SW480 (cell line): ENCODE measurements at regions not wholly inside any gene's neighbourhood (a gene's known extent, or its start where the extent isn't known, plus 50 kb on each side); places are given as distances from the start of the nearest gene placed in this dataset.
"Not testable (repeated sequence)": the region's sequence is repeated elsewhere in the genome, so short reads cannot be mapped to it uniquely, and the experiment has no call there.

Experiments used
- DNase-seq: peaks from one replicate; pipeline ENCODE4 v3.0.0-alpha.2; 2016; ENCODE audit warnings: low spot score

DNA sequence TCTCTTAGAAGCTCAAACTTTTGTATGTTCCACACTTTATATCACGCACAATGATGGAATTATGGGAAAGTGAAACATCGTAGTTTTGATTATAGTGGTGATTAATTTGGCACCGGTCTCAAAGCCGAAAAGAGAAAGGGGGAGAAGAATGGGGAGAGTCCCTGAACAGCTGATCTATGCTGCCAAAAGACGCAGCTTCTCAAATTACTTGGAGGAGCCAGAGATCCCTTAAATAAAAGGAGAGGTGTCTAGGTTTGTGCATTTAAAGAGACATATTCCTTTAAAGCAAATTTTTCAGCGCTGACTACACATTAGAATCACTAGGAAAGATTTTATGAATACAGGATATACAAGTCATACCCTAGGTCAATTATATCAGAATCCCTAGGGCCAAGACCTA lies 599.6 kb upstream of the ADAMTS5 start:
- no peak for DNase-seq

- no peak for DNase-seq
Observed at GRCh38 chr21:27565364-27565763, 598.5 kb upstream of the ADAMTS5 start.

GRCh38 chr21:27564684-27565301 lies 597.9 kb upstream of the ADAMTS5 start:
- peak; percentile 66 for DNase-seq

DNA sequence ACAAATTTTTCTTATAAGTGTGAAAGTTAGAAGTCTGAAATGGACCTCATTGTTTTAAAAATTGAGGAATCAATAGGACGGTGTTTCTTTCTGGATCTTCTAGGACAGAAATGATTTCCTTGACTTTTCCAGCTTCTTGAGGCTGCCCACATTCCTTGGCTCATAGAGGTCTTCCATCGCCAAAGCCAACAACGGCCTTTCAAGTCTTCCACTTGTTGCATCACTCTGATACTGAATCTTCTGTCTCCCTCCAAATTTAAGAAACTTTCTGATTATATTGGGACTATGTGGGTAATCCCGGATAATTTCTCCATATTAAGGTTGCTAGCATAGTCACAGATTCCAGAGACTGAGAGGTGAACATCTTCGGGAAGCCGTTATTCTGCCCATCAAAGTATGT lies 595.4 kb upstream of the ADAMTS5 start:
- no peak for DNase-seq

- DNase-seq, result no peak
Observed at GRCh38 chr21:27561116-27561515, 594.2 kb upstream of the ADAMTS5 start.

- DNase-seq, result no peak
Observed at GRCh38 chr21:27557356-27557755, 590.5 kb upstream of the ADAMTS5 start.

DNA sequence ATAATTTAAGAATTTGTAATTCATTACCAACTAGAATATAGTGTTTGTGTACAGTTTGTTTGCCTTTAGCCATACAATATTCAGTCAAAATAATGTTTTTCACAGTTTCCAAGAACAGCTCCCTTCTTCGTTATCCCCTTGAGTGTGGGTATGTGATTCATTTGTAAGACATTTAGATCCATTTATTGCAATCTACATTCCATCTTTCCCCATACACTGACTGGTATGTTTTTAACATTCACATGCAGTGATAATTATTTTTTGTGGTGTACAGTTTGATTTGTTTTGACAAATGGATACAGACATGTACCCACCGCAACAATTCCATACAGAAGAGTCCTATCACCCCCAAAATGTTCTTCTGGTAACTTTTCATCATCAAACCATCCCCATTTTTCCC lies 589.1 kb upstream of the ADAMTS5 start:
- no peak for DNase-seq

GRCh38 chr21:27550287-27550686 lies 583.4 kb upstream of the ADAMTS5 start:
- DNase-seq, result no peak

- DNase-seq, result no peak
Observed at GRCh38 chr21:27548486-27548885, 581.6 kb upstream of the ADAMTS5 start.

DNA sequence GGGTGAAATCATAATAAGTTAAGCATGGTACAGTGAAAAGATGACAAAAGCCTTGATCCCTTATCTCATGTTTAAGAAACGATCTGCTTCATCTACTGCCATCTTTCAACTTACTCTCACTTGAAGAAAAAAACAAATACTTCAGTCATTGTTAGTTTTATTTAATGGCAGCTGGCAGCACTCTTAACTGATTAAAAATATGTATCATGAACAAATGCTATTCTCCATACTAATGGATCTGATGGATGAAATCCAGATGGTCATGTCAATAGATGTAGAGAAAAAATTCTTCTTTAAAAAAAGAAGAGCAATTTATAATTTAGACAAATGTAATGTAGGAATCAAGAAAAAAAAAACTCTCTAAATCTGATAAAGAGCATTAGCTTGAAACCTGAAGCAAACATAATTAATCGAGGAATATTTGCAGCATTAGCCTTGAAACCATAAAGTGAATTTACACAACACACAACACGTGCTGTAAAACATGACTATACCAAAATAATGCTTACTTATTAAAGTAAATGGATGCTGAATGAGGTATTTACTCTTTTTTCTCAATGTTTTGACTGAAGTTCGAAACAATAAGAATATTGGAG lies 579.0 kb upstream of the ADAMTS5 start:
- no peak for DNase-seq

DNA sequence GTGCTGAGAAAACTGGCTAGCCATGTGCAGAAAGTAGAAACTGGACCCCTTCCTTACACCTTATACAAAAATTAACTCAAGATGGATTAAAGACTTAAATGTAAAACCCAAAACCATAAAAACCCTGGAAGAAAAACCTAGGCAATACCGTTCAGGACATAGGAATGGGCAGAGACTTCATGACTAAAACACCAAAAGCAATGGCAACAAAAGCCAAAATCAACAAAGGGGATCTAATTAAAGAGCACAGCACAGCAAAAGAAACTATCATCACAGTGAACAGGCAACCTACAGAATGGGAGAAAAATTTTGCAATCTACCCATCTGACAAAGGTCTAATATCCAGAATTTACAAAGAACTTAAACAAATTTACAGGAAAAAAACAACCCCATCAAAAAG lies 575.2 kb upstream of the ADAMTS5 start:
- not testable (repeated sequence) for DNase-seq

GRCh38 chr21:27536319-27536718 lies 569.4 kb upstream of the ADAMTS5 start:
- no peak for DNase-seq

DNA sequence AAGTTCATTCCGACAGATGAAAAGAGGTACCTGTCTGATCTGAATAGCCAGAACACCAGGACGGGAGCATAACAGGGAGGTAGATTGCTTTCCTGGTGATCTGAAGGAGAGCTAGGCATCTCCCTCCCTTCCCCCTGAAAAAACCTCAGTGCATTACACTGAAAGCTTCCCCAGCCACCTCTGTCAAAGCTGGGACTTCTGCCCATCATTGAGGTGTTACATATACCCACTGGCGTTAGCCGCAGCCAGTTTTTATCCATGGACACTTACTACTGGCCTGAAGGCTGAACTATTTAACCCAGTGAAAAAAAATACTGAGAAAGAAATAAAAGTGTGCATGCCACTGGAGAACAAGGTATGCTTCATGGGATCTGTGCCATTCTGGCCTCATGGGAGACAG lies 568.3 kb upstream of the ADAMTS5 start:
- no peak for DNase-seq

DNA sequence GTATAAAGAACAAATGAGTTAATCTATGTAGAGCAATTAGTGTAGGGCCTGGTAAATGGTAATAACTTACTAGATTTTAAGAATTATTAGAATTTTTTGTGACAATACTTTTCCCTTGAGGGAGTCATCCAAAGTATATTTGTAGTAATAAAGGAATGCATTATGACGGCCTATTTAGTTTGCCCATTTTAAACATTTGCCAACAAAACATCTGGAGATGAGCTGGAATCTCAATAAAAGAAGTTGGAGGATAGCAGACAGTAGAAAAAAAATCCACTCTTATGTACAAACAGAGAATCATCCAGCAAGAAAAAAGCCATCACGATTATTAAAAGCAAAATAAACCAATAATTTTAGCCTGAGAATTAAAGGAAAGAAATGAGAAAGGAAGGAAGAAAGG lies 567.3 kb upstream of the ADAMTS5 start:
- DNase-seq, result no peak

DNA sequence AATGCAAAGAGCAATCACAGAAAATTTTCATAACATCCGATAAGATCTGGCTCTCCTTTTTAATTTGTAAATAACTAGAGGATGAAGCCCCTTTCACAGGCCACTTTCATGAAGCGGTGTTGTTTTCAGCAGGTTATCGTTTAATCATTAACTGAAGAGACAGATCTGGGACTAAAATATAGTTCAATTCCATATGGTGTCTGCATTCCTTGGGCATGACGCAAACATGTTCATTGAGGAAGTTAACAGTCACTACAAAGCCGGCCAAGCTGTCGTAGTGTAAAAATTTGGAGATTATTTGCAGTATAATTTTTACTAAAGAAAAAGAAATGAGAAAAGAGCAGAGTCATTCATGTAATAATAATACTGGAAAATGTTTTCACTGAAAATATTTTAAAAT lies 565.2 kb upstream of the ADAMTS5 start:
- DNase-seq, result peak; percentile 81

DNA sequence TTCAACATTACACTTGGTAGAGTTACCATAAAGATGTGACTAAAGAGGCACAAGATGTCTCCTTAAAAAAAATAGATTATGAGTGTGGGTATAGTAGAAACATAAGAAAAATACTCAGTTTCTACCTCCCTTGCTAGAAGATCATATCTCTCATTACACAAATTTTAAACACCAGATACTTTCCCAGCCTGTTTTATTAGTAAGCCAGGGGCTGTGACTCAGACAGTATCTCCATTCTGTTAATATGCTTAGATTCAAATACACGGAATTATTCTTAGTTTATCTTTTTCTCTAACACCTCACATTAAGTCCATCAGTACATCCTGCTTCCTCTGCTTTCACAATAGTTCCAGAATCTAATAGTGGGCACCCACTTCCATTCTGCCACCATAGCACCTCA lies 561.8 kb upstream of the ADAMTS5 start:
- no peak for DNase-seq

GRCh38 chr21:27526451-27526850 lies 559.6 kb upstream of the ADAMTS5 start:
- no peak for DNase-seq

- no peak for DNase-seq
Observed at GRCh38 chr21:27525780-27526179, 558.9 kb upstream of the ADAMTS5 start.

- peak; percentile 5 for DNase-seq
Observed at GRCh38 chr21:27519361-27519760, 552.5 kb upstream of the ADAMTS5 start.

DNA sequence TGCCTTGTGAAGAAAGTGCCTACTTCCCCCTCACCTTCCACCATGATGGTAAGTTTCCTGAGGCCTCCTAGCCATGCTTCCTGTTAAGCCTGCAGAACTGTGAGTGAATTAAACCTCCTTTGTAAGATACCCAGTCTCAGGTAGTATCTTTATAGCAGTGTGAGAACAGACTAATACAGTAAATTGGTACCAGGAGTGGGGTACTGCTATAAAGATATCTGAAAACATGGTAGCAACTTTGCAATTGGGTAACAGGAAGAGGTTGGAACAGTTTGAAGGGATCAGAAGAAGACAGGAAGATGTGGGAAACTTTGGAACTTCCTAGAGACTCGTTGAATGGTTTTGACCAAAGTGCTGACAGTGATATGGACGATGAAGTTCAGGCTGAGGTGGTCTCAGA lies 550.3 kb upstream of the ADAMTS5 start:
- DNase-seq, result not testable (repeated sequence)

GRCh38 chr21:27515676-27516075 lies 548.8 kb upstream of the ADAMTS5 start:
- no peak for DNase-seq

GRCh38 chr21:27513825-27514224 lies 546.9 kb upstream of the ADAMTS5 start:
- DNase-seq, result no peak

- no peak for DNase-seq
Observed at GRCh38 chr21:27513016-27513415, 546.1 kb upstream of the ADAMTS5 start.

- DNase-seq, result no peak
Observed at GRCh38 chr21:27511233-27511632, 544.3 kb upstream of the ADAMTS5 start.
